B cell (primary cell): ENCODE measurements at regions not wholly inside any gene's neighbourhood (a gene's known extent, or its start where the extent isn't known, plus 50 kb on each side); places are given as distances from the start of the nearest gene placed in this dataset.

Experiments
- EZH2 ChIP-seq: IDR thresholded peaks from 2 replicates; pipeline ENCODE4 v1.6.1; 2012; ENCODE audit warnings: borderline replicate concordance, low read depth, mild to moderate bottlenecking, moderate library complexity, low read length; ENCODE audit not compliant: insufficient read depth, poor library complexity, severe bottlenecking
- TF ChIP-seq, protein P1 (sequence below): fragments of 200-600 bp; IDR thresholded peaks from one replicate; pipeline ENCODE4 v1.8.0; 2022; ENCODE audit warnings: antibody characterized with exemption, mild to moderate bottlenecking

DNA sequence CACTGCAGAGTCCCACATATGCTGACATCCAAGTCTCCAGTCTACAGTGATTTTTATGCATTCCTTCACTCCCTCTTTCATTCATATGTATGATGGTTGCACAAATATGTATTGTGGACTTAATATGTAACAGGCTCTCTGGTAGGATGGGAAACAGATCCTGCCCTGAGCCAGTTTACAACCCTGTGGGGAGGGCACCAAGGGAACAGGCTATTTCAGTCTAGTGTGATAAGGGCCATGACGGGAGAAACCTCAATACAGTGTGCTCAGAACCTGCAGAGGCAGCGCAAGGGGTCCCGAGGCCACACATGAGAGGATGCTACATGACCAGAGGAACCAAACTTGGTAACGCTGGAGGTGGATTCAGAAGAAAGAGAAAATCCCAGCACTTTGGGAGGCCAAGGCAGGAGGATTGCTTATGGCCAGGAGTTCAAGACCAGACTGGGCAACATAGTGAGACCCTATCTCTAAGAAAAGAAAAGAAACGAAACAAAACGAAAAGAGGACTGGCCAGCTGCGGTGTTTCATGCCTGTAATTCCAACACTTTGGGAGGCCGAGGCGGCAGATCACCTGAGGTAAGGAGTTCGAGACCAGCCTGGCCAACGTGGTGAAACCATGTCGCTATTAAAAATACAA is 249.8 kb upstream of the JARID2 start:
- TF ChIP-seq, protein P1, sequence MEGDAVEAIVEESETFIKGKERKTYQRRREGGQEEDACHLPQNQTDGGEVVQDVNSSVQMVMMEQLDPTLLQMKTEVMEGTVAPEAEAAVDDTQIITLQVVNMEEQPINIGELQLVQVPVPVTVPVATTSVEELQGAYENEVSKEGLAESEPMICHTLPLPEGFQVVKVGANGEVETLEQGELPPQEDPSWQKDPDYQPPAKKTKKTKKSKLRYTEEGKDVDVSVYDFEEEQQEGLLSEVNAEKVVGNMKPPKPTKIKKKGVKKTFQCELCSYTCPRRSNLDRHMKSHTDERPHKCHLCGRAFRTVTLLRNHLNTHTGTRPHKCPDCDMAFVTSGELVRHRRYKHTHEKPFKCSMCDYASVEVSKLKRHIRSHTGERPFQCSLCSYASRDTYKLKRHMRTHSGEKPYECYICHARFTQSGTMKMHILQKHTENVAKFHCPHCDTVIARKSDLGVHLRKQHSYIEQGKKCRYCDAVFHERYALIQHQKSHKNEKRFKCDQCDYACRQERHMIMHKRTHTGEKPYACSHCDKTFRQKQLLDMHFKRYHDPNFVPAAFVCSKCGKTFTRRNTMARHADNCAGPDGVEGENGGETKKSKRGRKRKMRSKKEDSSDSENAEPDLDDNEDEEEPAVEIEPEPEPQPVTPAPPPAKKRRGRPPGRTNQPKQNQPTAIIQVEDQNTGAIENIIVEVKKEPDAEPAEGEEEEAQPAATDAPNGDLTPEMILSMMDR, result no peak
- no peak for TF ChIP-seq EZH2
